ENCODE measurements at regions not wholly inside any gene's neighbourhood (a gene's known extent, or its start where the extent isn't known, plus 50 kb on each side); places are given as distances from the start of the nearest gene placed in this dataset.

DNA sequence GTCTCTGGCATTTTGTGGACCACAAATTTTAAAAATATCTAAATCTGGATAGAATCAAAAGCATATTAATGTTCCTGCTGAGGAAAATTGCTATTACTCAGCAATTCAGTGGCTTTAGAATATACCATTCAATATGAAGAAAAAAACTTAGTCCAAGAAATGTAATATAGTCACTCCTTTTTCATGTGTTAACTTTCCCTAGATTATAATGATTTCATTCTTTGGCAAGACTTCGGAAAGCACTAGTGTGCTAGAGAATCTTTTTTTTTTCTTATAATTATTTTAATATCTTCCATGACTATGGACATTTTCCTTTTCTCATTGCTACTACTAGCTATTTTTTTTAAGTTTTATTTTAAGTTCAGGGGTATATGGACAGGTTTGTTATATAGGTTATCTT, 102.4 kb upstream of the FAM174A start:
- H3K27me3 ChIP-seq (ENCODE audit: control insufficient read depth in 3 of 3, insufficient read depth in 3 of 3, low read length in 3 of 3), result no peaks in the 10 kb centered on the region
- no peaks in the 10 kb centered on the region for H3K4me1 ChIP-seq (ENCODE audit: control insufficient read depth in 3 of 3, insufficient read depth in 3 of 3, low read length in 3 of 3)
- H3K27ac ChIP-seq (ENCODE audit: low read depth, low read length), result no peak overlapping the region
- H3K9ac ChIP-seq (ENCODE audit: low read depth in 1 of 3, low read length in 3 of 3), result no peak overlapping the region
- no peaks in the 10 kb centered on the region for H3K9me3 ChIP-seq (ENCODE audit: control insufficient read depth in 3 of 3, low read length in 3 of 3)
- H3K4me3 ChIP-seq (ENCODE audit: low read length in 3 of 3), result no peak overlapping the region
- H3K36me3 ChIP-seq (ENCODE audit: control insufficient read depth in 3 of 3, insufficient read depth in 3 of 3, low read length in 3 of 3), result no peaks in the 10 kb centered on the region

DNA sequence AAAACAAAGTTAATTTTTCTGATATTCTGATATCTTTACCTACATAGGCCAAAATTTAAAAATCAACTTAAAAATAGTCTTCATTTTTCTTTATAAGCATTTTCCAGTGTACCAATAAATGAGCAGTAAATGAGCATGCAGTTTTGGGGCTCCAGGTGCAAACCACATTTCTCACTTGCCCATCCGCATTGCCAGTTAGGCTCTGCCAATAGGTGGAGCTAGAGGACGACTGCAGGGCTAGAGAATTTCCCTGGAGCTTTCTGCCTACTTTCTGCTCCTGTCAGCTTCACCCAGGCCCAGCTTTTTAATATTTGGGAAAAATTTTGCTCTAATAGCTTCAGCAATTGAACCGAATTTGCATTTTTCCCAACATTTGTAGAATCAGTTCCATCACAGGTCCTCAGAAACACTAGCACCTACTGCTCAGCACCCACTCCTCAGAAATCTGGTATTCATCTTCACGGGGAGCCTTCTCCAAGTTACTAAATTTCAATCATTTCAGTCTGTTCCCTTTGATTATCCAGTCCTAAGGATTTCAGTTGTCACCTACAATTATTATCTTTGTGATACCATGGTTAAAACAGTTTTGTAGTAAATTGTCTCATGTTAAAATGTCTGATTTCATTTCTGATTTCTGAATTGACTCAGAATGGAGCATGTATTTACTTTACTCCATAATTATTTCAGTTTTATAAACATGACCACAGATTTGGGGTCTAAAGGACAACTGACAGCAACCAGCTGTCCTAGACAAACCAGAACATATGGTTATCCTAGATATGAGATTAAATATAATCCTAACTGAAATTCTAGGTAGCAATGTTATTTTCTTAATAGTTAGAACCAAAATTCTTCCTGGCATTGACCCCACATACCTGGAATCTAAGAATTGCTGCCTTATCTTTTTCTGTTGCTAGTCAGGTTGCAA, 104.6 kb upstream of the FAM174A start:
- Histone ChIP-seq H3K4me3 (ENCODE audit: low read length in 3 of 3) (no peak overlapping the region), H3K27me3 (ENCODE audit: control insufficient read depth in 3 of 3, insufficient read depth in 3 of 3, low read length in 3 of 3) (no peaks in the 10 kb centered on the region), H3K36me3 (ENCODE audit: control insufficient read depth in 3 of 3, insufficient read depth in 3 of 3, low read length in 3 of 3) (no peaks in the 10 kb centered on the region), H3K4me1 (ENCODE audit: control insufficient read depth in 3 of 3, insufficient read depth in 3 of 3, low read length in 3 of 3) (no peaks in the 10 kb centered on the region), H3K9ac (ENCODE audit: low read depth in 1 of 3, low read length in 3 of 3) (no peak overlapping the region), H3K9me3 (ENCODE audit: control insufficient read depth in 3 of 3, low read length in 3 of 3) (no peaks in the 10 kb centered on the region), H3K27ac (ENCODE audit: low read depth, low read length) (no peak overlapping the region)

DNA sequence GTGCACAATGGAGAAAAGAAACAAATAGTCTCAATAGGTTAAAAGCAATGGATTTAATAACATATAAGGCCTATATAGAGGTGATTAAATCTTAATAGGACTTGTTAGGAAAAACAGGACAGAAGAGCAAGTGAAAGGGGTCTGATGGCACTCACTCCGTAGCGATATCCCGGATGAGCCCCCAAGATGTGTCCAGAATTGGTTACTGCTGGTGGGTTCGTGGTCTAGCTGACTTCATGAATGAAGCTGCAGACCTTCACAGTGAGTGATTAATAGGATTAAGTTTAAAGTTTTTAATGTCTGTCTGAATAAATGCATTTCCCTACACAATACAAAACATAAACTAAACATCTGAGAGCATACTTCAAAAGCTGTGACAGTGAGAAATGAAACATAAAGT, 110.4 kb upstream of the FAM174A start:
- H3K4me3 ChIP-seq (ENCODE audit: low read length in 3 of 3), result no peak overlapping the region
- H3K27ac ChIP-seq (ENCODE audit: low read depth, low read length), result no peak overlapping the region
- H3K9me3 ChIP-seq (ENCODE audit: control insufficient read depth in 3 of 3, low read length in 3 of 3), result peaks cover 0 to 5% (median 0%) of the 10 kb centered on the region in 3 donors
- H3K9ac ChIP-seq (ENCODE audit: low read depth in 1 of 3, low read length in 3 of 3), result no peak overlapping the region
- H3K36me3 ChIP-seq (ENCODE audit: control insufficient read depth in 3 of 3, insufficient read depth in 3 of 3, low read length in 3 of 3), result no peaks in the 10 kb centered on the region
- no peaks in the 10 kb centered on the region for H3K4me1 ChIP-seq (ENCODE audit: control insufficient read depth in 3 of 3, insufficient read depth in 3 of 3, low read length in 3 of 3)
- no peaks in the 10 kb centered on the region for H3K27me3 ChIP-seq (ENCODE audit: control insufficient read depth in 3 of 3, insufficient read depth in 3 of 3, low read length in 3 of 3)

DNA sequence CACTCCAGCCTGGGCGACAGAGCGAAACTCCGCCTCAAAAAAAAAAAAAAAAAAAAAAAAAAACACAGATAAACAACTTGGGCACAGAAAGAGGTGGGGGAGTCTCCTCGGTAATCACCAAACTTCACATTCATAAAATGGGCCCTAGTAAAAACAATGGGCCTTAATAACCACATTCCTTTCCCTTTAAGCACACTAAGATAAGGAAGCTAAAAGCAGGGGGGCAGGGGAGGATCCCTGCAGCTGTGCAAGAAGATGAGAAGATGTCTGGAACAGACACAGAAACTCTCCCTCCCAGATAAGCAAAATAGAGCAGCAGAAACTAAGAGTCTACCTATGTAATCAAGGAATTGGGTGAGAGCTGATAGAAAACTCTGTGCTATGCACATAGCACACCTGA, 111.2 kb upstream of the FAM174A start:
- Histone ChIP-seq H3K27me3 (ENCODE audit: control insufficient read depth in 3 of 3, insufficient read depth in 3 of 3, low read length in 3 of 3) (no peaks in the 10 kb centered on the region), H3K9ac (ENCODE audit: low read depth in 1 of 3, low read length in 3 of 3) (no peak overlapping the region), H3K27ac (ENCODE audit: low read depth, low read length) (no peak overlapping the region), H3K9me3 (ENCODE audit: control insufficient read depth in 3 of 3, low read length in 3 of 3) (peaks cover 0 to 5% (median 0%) of the 10 kb centered on the region in 3 donors), H3K4me3 (ENCODE audit: low read length in 3 of 3) (no peak overlapping the region), H3K36me3 (ENCODE audit: control insufficient read depth in 3 of 3, insufficient read depth in 3 of 3, low read length in 3 of 3) (no peaks in the 10 kb centered on the region), H3K4me1 (ENCODE audit: control insufficient read depth in 3 of 3, insufficient read depth in 3 of 3, low read length in 3 of 3) (no peaks in the 10 kb centered on the region)

DNA sequence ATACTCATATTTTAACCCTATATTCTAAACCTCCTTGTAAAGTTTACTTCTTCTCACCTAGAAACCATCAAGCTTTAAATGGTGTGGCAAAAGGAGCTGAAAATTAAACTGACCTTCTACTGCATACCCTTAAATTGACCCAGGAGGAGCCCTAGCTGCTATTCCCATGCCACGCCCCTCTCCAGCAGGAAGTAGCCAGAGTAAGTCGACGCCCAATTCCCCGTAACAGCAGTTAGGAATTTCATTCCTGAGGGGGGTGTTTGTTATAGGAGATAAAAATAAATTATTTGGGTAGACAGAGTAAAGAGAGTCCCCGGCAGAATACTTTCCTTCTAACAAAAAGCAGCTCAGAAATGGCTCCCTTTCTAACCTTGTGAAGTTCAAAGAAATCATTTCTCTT, 111.8 kb upstream of the FAM174A start:
- Histone ChIP-seq H3K4me1 (ENCODE audit: control insufficient read depth in 3 of 3, insufficient read depth in 3 of 3, low read length in 3 of 3) (no peaks in the 10 kb centered on the region), H3K27ac (ENCODE audit: low read depth, low read length) (no peak overlapping the region), H3K9ac (ENCODE audit: low read depth in 1 of 3, low read length in 3 of 3) (no peak overlapping the region), H3K9me3 (ENCODE audit: control insufficient read depth in 3 of 3, low read length in 3 of 3) (peaks cover 0 to 5% (median 0%) of the 10 kb centered on the region in 3 donors), H3K4me3 (ENCODE audit: low read length in 3 of 3) (no peak overlapping the region), H3K36me3 (ENCODE audit: control insufficient read depth in 3 of 3, insufficient read depth in 3 of 3, low read length in 3 of 3) (no peaks in the 10 kb centered on the region), H3K27me3 (ENCODE audit: control insufficient read depth in 3 of 3, insufficient read depth in 3 of 3, low read length in 3 of 3) (no peaks in the 10 kb centered on the region)

DNA sequence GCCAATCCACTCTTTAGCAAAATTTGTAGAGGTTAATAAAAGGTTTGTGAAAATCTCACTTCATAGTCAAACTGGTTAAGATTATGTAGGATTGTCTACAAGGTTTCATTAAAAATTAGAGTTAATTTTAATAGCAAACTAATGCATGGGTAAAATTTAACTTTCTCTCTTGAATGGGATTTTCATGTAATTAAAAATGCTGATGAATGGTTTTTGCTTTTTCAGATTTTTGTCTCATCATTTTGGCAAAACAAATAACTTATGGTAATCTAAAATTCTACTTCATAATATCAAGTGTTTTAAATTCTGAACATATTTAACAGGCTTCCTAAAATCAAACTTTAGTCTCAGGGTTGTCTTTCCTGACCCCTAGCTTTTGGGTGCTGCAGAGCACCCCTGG, 113.8 kb upstream of the FAM174A start:
- Histone ChIP-seq H3K27me3 (ENCODE audit: control insufficient read depth in 3 of 3, insufficient read depth in 3 of 3, low read length in 3 of 3) (no peaks in the 10 kb centered on the region), H3K4me1 (ENCODE audit: control insufficient read depth in 3 of 3, insufficient read depth in 3 of 3, low read length in 3 of 3) (no peaks in the 10 kb centered on the region), H3K27ac (ENCODE audit: low read depth, low read length) (no peak overlapping the region), H3K9ac (ENCODE audit: low read depth in 1 of 3, low read length in 3 of 3) (no peak overlapping the region), H3K4me3 (ENCODE audit: low read length in 3 of 3) (no peak overlapping the region), H3K36me3 (ENCODE audit: control insufficient read depth in 3 of 3, insufficient read depth in 3 of 3, low read length in 3 of 3) (no peaks in the 10 kb centered on the region), H3K9me3 (ENCODE audit: control insufficient read depth in 3 of 3, low read length in 3 of 3) (peaks cover 0 to 5% (median 0%) of the 10 kb centered on the region in 3 donors)

DNA sequence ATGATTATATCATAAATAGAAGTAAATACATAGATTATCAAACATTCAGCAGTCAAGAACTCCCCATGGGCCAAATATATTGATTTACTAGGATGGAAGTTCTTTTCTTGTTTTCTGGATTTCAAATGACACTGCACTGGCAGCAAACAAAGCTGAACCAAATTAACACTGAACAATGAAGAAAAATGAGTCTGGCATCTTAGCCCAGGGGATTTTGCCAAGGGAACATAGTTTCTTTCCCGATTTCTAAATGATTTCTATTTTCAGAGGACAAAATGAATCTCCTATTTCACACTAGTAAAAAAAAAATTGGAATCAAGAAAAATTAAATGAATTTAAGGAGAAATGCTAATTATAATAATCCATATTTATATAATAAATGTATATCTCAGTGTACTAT, 116.9 kb upstream of the FAM174A start:
- Histone ChIP-seq H3K9me3 (ENCODE audit: control insufficient read depth in 3 of 3, low read length in 3 of 3) (no peaks in the 10 kb centered on the region), H3K27me3 (ENCODE audit: control insufficient read depth in 3 of 3, insufficient read depth in 3 of 3, low read length in 3 of 3) (no peaks in the 10 kb centered on the region), H3K27ac (ENCODE audit: low read depth, low read length) (no peak overlapping the region), H3K9ac (ENCODE audit: low read depth in 1 of 3, low read length in 3 of 3) (no peak overlapping the region), H3K4me1 (ENCODE audit: control insufficient read depth in 3 of 3, insufficient read depth in 3 of 3, low read length in 3 of 3) (no peaks in the 10 kb centered on the region), H3K36me3 (ENCODE audit: control insufficient read depth in 3 of 3, insufficient read depth in 3 of 3, low read length in 3 of 3) (no peaks in the 10 kb centered on the region), H3K4me3 (ENCODE audit: low read length in 3 of 3) (no peak overlapping the region)

DNA sequence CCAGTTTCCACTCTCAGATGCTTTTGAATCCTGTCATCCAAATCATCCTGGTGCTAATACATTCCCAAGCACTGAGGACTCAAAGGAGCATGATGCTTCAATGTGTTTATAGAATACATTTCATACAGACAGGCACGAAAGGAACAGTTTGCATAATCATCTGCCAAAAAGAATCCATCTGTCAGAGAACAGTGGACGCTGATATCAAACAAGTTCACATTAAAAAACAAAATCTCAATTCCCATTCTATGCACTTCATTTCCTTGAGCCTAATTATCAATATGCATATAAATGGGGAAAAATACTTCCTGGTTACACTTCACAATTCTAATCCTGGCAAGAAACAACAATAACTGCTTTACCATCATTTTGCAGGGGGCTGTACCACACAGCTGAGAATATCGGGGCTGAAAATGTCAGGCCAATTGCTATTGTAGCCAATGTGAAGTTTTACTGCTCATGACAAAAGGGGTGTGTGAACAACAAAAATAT, 125.5 kb upstream of the FAM174A start:
- Histone ChIP-seq H3K4me1 (ENCODE audit: control insufficient read depth in 3 of 3, insufficient read depth in 3 of 3, low read length in 3 of 3) (no peaks in the 10 kb centered on the region), H3K36me3 (ENCODE audit: control insufficient read depth in 3 of 3, insufficient read depth in 3 of 3, low read length in 3 of 3) (no peaks in the 10 kb centered on the region), H3K9ac (ENCODE audit: low read depth in 1 of 3, low read length in 3 of 3) (no peak overlapping the region), H3K9me3 (ENCODE audit: control insufficient read depth in 3 of 3, low read length in 3 of 3) (no peaks in the 10 kb centered on the region), H3K27ac (ENCODE audit: low read depth, low read length) (no peak overlapping the region), H3K27me3 (ENCODE audit: control insufficient read depth in 3 of 3, insufficient read depth in 3 of 3, low read length in 3 of 3) (no peaks in the 10 kb centered on the region), H3K4me3 (ENCODE audit: low read length in 3 of 3) (no peak overlapping the region)

DNA sequence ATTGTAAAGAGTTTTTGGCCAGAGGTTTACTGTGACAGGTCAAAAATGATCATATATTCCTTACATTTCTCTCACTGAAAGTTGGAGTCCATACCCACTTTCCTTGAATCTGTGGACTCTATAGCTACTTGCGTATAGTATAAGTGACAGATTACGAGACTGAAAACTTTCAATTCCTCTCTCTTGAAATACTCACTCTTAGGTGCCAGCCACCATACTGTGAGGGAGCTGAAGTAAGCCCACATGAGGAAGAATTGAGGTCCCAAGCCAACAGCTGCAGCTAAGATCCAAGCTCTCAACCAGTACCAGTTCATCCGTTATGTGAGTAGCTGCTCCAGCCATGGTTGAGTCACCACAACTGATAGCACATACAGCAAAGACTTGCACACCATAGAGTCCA, 128.1 kb upstream of the FAM174A start:
- no peak overlapping the region for H3K9ac ChIP-seq (ENCODE audit: low read depth in 1 of 3, low read length in 3 of 3)
- H3K27me3 ChIP-seq (ENCODE audit: control insufficient read depth in 3 of 3, insufficient read depth in 3 of 3, low read length in 3 of 3), result no peaks in the 10 kb centered on the region
- H3K9me3 ChIP-seq (ENCODE audit: control insufficient read depth in 3 of 3, low read length in 3 of 3), result no peaks in the 10 kb centered on the region
- H3K4me1 ChIP-seq (ENCODE audit: control insufficient read depth in 3 of 3, insufficient read depth in 3 of 3, low read length in 3 of 3), result no peaks in the 10 kb centered on the region
- no peak overlapping the region for H3K27ac ChIP-seq (ENCODE audit: low read depth, low read length)
- H3K36me3 ChIP-seq (ENCODE audit: control insufficient read depth in 3 of 3, insufficient read depth in 3 of 3, low read length in 3 of 3), result no peaks in the 10 kb centered on the region
- H3K4me3 ChIP-seq (ENCODE audit: low read length in 3 of 3), result no peak overlapping the region

DNA sequence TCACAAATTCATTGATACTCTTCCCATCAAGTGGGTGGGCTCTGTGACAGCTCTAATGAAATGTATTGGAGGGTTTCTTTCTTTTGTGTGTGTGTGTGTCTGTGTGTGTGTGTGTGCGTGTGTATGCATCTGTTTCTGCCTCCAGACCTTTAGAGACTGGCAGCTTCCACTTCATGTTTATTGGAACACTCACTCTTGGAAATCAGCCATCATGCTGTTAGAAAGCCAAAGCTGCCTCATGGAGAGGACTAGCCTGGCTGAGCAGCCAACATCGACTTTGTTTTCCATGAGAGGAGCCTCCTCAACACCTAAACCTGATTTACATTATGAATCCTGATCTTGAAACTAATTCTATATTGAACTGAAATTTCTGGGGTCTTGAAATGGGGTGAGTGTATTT, 128.5 kb upstream of the FAM174A start:
- H3K4me1 ChIP-seq (ENCODE audit: control insufficient read depth in 3 of 3, insufficient read depth in 3 of 3, low read length in 3 of 3), result no peaks in the 10 kb centered on the region
- H3K36me3 ChIP-seq (ENCODE audit: control insufficient read depth in 3 of 3, insufficient read depth in 3 of 3, low read length in 3 of 3), result no peaks in the 10 kb centered on the region
- no peak overlapping the region for H3K4me3 ChIP-seq (ENCODE audit: low read length in 3 of 3)
- H3K9me3 ChIP-seq (ENCODE audit: control insufficient read depth in 3 of 3, low read length in 3 of 3), result no peaks in the 10 kb centered on the region
- no peak overlapping the region for H3K9ac ChIP-seq (ENCODE audit: low read depth in 1 of 3, low read length in 3 of 3)
- H3K27ac ChIP-seq (ENCODE audit: low read depth, low read length), result no peak overlapping the region
- H3K27me3 ChIP-seq (ENCODE audit: control insufficient read depth in 3 of 3, insufficient read depth in 3 of 3, low read length in 3 of 3), result no peaks in the 10 kb centered on the region
